GM19043 (cell line): ENCODE measurements at regions not wholly inside any gene's neighbourhood (a gene's known extent, or its start where the extent isn't known, plus 50 kb on each side); places are given as distances from the start of the nearest gene placed in this dataset.
"Not testable (repeated sequence)": the region's sequence is repeated elsewhere in the genome, so short reads cannot be mapped to it uniquely, and the experiment has no call there.

ENCODE experiments used
- ATAC-seq: cut with Tn5 transposase; IDR thresholded peaks from one replicate; pipeline ENCODE4 v1.9.1; 2021; ENCODE audit warnings: low read depth; ENCODE audit not compliant: unreplicated experiment

DNA sequence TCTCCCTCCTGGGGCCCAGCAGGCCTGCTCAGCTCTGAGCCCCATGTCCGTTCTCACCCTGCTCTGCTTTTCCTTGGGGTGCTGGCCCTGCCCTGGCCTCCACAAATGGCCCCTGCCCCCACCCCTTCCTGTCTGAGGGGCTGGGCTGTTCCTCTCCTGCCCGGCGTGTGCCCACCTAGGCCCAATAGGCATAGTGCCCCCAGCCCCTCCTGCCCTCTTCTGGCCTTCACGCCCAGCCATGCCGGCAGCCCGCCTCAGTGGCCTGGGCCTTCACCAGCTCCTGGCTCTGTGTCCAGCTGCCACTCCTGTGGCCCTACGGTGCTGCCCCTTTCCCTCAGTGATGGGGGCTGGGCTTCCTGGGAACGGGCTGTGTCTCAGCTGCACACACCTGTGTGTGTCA is 125.9 kb downstream of the TMEM121 start:
- not testable (repeated sequence) for ATAC-seq

DNA sequence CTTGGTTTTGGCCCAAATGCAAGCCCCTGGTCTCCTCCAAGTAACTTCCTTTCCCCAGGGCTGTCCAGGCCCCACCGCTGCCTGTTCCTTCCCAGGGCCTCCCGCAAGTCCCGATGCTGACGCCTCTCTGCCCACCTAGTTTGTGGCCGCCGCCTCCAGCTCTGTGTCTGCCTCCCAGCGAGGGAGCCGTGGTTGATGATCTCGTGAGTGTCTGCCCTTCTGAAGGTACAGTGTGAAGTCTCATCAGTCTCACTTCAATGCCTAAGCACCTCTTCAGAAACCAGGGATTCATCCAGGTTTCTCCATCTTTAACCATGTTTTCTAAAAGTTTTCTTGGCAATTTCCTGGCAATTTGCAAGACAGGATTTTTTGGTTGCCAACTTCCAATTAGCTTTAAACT is 127.5 kb downstream of the TMEM121 start:
- not testable (repeated sequence) for ATAC-seq

DNA sequence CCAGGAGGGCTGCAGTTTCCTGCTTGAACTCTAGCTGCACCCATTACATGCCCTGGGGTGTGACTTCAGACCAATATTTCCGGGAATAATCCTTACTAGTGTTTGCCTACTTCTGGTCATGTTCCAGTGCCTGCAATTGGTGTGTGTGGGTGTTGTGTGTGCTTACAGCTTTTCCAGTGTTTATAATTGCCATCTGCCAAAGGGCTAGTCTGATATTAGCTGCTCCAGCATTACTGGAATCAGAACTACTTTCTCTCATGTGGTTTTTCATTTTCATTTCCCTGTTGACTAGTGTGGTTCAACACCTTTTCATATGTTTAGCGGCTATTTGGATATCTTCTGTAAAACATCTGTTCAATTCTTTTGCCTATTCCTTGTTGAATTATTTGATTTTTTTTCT is 132.9 kb downstream of the TMEM121 start:
- ATAC-seq: not testable (repeated sequence)

DNA sequence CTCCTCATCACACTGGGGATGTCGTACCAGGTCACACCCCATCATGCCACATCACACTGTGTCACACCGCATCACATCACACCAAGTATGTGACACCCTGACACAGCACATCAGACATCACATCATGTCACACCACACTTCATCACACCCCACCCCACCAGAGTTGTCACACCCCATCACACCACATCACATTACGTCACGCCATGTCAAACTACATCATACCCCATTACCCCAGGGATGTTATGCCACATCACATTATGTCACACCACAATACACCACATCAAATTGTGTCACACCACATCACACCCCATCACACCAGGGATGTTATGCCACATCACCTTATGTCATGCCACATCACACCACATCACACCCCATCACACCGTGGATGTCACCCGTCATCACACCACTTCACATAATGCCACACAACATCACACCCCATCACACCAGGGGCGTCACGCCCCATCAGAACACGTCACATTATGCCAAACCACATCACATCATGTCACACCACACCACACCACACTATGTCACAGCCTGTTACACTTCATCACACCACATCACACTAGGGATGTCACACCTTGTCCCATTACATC is 133.6 kb downstream of the TMEM121 start:
- no peak for ATAC-seq

DNA sequence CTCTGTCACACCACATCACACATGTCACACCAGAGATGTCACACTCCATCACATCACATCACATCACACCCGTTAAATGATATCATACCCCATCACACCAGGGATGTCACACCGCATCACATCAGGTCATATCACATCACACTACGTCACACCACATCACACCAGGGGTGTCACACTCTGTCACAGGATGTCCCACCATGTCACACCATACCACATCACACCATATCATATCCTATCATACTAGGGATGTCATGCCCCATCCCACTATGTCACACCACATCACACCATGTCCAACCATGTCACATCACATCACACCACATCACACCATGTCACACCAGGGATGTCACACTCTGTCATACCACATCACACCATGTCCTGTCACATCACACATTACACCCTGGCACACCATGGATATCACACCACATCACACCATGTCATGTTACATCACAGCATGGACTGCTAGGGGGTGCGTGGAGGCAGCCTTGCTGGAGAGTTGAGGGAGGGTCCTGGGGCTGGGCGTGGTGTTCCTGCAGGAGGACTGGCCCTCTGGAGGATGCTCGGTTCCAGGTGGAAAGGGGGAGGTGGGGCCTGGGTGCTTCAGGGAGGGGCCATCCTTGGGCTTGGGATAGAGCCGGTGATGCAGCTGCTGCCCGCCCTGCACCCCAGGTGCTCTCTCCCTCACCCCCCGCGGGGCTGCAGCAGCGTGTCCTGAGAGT is 134.6 kb downstream of the TMEM121 start:
- no peak for ATAC-seq

DNA sequence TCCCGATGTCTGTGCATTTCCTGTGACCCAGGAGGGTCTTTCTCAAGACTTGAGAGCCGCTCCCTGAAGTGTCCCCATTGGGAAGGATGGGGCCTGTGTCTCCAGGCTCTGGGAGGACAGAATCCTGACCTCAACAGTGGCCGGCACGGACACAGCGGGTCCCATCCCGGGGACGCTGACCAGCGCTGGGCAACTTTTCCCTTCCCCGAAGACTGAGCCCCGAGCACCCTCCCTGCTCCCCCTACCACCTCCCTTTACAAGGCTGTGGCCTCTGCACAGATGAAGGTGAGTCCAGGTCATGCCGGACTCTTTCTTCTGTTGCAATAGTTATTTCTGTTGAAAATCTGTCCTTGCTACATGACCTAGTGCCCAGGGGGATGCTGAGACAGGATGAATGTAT is 135.7 kb downstream of the TMEM121 start:
- ATAC-seq: not testable (repeated sequence)

DNA sequence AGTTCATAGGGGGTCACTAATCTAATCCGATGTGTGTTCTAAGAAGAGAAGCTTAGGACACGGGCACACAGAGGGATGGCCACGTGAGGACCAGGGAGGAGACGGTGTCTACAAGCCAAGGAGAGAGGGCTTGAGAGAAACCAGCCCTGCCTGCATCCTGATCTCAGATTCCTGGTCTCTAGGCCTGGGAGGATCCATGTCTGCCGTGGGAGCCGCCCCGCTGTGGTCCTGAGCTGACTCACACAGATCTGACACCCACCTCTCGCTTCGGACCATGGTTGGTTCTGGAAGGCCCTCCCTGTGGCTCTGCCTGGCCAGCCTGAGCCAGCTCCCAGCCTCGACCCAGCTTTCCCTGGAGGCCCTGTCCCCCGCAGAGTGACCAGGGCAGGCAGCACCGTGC is 136.2 kb downstream of the TMEM121 start:
- not testable (repeated sequence) for ATAC-seq

DNA sequence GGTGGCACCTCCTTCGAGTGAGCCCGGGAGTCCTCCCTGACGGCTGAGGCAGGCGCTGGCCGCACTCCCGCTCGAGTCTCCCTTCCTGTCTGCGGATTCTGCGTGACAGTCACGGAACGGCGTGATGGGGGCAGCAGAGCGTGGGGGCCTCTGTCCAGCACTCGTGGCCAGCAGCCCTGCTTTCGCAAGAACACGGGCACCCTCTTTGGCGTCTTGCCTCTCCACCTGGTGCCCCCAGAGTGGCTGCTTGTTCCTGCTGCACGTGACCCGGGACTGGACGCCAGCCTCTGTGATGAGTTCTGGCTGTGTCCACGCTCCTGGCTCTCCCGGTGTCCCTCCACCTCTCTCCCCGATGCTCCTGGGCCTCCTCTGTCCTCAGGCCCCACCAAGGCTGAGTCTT is 136.9 kb downstream of the TMEM121 start:
- not testable (repeated sequence) for ATAC-seq

DNA sequence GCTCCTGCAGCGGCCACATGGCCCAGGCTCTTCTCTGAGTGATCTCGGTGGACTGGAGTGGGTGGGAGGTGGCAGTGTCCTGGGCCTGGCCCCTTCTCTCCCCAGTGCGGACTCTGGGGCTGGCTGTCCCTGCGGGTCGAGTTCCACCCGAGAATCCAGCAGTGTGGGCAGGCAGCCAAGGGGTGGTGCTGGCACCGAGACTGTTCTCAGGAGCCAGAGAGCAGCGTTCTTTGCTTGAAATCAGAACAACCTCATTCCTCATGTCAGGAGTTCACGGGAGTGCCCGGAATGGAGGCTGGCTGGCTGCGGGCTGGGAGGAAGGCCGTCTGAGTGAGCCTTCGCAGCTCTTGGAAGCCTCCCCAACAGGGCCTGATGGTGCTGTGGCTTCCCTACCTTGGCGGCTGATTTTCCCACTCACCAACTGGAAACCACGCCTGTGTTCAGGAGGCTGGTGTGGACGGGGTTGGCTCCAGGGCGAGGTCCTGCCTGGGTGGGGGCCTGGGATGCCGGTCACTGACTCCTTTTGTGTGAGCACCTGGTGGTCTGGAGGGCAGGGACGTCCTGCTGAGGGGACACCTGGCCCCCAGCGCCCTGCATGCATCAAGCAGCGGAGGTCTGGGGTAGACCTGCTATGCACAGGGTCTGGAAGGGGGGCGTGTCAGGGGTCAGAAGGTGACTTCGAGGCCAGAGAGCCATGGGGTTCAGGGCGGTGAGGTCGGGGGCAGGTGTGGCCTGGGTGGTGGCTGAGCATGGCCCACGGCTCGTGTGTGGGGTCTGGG is 137.6 kb downstream of the TMEM121 start:
- not testable (repeated sequence) for ATAC-seq

DNA sequence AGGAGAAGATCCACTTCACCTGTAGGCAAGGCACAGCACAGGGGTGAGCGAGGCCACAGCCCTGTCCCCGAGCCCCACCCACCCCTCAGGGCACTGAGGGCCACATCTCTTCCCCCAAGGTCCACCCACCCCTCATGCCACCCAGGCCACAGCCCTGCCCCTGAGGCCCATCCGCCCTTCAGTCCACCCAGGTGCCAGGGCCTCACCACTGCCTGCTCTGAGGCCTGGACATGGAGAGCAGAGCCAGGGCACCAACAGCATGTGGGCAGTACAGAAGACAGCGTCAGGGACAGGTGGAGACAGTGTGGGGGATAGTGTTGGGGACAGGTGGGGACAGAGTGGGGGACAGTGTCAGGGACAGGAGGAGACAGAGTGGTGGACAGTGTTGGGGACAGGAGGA is 138.3 kb downstream of the TMEM121 start:
- ATAC-seq: no peak

DNA sequence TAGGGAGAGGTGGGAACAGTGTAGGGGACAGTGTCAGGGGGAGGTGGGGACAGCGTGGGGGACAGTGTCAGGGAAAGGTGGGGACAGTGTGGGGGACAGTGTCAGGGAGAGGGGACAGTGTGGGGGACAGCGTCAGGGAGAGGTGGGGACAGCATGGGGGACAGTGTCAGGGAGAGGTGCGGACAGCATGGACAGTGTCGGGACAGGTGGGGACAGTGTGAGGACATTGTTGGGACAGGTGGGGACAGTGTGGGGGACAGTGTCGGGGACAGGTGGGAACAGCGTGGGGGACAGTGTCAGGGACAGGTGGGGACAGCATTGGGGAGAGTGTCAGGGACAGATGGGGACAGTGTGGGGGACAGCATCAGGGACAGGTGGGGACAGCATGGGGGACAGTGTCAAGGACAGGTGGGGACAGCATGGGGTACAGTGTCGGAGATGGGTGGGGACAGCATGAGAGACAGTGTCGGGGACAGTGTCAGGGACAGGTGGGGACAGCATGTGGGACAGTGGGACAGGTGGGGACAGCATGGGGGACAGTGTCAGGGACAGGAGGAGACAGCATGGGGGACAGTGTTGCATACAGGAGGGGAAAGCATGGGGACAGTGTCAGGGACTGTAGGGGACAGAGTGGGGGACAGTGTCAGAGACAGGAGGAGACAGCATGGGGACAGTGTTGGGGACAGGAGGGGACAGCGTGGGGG is 139.0 kb downstream of the TMEM121 start:
- ATAC-seq: no peak

DNA sequence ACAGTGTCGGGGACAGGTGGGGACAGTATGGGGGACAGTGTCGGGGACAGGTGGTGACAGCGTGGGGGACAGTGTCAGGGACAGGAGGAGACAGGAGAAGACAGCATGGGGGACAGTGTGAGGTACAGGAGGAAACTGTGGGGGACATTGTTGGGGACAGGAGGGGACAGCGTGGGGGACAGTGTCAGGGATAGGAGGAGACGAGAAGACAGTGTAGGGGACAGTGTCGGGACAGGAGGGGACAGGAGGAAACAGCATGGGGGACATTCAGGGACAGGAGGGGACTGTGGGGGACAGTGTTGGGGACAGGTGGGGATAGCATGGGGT is 139.5 kb downstream of the TMEM121 start:
- ATAC-seq: no peak

DNA sequence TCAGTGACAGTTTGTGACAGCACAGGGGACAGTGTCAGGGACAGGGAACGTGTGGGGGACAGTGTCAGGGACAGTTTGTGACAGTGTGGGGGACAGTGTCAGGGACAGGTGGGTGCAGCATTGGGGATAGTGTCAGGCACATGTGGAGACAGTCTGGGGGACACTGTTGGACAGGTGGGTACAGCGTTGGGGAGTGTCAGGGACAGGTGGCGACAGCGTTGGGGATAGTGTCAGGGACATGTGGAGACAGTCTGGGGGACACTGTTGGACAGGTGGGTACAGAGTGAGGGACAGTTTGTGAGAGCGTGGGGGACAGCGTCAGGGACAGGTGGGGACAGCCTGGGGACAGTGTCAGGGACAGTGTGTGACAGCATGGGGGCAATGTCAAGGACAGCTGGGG is 140.0 kb downstream of the TMEM121 start:
- ATAC-seq: no peak

DNA sequence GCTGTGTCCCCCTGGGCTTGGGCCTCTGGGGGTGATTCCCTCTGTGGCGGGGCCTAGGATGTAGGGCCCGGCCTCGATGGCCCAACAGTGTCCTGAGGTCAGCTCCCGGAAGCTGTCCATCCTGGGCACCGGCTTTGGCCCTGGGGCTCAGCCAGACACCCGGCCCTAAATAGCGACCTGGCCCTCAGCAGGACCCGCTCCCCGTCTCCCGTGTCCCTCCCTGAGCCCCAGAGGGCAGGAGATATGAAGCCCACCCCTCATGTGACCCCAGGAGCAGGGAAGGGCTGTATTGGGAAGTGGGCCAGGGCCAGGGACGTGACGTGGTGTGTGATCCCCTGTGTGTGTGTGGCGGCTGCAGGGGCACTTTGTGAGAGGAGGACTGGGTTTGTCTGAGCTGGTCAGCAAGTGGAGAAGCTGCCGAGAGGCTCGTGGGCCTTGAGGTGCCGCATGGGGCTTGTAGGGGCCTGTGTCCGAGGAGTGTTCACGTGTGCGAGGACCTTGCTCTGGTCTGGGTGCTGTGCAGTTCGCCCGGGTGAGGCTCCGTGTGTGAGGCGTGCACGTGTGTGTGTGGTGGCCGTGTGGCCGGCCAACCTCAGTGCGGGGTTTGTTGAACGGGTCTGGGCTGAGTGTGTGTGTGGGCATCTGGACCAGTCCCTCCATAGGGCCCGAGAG is 140.7 kb downstream of the TMEM121 start:
- ATAC-seq: not testable (repeated sequence)

DNA sequence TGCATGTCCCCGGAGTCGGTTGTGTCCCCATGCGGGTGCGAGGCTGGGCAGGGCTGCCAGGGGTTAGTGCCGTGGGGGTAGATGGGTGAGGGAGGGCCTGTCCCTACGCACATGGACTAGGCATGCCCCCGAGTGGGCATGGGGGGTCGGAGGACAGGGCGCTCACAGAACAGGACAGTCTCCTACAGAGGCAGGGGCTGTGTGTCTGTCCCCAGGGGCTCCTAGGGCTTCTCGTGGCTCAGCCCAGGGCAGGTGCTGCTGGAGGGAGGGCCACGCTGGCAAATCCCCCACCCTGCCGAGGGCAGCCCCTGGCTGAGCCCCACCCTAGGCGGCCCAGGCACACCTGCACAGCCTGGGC is 141.3 kb downstream of the TMEM121 start:
- not testable (repeated sequence) for ATAC-seq

DNA sequence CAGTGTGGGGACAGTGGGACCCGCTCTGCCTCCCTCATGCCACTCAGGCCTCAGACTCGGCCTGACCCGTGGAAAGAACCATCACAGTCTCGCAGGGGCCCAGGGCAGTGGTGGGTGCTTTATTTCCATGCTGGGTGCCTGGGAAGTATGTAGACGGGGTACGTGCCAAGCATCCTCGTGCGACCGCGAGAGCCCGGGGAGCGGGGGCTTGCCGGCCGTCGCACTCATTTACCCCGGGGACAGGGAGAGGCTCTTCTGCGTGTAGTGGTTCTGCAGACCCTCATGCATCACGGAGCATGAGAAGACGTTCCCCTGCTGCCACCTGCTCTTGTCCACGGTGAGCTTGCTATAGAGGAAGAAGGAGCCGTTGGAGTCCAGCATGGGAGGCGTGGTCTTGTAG is 141.6 kb downstream of the TMEM121 start:
- not testable (repeated sequence) for ATAC-seq

DNA sequence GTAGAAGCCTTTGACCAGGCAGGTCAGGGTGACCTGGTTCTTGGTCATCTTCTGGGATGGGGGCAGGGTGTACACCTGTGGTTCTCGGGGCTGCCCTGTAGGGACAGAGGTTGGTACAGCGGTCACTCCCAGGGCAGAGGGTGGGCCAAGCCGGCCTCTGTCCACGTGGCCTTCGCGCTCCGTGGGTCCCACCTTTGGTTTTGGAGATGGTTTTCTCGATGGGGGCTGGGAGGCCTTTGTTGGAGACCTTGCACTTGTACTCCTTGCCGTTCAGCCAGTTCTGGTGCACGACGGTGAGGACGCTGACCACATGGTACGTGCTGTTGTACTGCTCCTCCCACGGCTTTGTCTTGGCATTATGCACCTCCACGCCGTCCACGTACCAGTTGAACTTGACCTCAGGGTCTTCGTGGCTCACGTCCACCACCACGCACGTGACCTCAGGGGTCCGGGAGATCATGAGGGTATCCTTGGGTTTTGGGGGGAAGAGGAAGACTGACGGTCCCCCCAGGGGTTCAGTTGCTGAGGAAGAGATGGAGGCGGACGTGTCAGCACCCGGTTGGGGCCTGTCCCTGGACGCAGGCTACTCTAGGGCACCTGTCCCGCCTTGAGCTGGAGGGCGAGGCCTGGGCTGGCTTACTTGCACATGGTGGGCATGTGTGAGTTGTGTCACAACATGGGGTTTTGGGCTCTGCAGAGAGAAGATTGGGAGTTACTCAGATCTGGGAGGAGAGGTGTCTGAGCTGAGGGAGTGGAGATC is 142.3 kb downstream of the TMEM121 start:
- not testable (repeated sequence) for ATAC-seq

DNA sequence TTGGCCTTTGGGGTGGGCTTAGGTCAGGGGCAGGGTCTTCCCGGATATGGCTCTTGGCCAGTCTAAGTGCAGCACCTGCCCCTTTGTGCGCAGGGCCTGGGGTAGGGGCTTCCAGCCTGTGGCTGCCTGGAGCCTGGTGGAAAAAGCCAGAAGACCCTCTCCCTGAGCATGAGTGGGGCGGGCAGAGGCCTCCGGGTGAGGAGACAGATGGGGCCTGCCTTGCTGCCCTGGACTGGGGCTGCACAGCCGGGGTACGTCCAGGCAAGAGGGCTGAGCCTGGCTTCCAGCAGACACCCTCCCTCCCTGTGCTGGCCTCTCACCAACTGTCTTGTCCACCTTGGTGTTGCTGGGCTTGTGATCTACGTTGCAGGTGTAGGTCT is 142.8 kb downstream of the TMEM121 start:
- ATAC-seq: not testable (repeated sequence)

DNA sequence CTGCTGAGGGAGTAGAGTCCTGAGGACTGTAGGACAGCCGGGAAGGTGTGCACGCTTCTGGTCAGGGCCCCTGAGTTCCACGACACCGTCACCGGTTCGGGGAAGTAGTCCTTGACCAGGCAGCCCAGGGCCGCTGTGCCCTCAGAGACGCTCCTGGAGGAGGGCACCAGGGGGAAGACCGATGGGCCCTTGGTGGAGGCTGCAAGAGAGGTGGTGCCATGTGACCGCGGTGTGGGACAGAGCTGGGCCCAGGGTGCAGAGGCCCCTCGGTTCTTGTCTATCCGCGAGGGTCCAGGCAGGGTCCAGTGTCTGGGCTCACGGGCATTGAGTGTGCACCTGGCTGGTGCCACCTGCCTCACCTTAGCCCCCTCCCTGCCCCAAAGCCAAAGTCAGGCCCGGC is 143.3 kb downstream of the TMEM121 start:
- not testable (repeated sequence) for ATAC-seq
